RWPE2 (cell line): ENCODE measurements at regions not wholly inside any gene's neighbourhood (a gene's known extent, or its start where the extent isn't known, plus 50 kb on each side); places are given as distances from the start of the nearest gene placed in this dataset.
"Not testable (repeated sequence)": the region's sequence is repeated elsewhere in the genome, so short reads cannot be mapped to it uniquely, and the experiment has no call there.

Experiments used
- ATAC-seq: fragments of 200-7000 bp; cut with Tn5 transposase; 3 replicates; pipeline ENCODE4 v1.9.1; 2021; ENCODE audit warnings: low read depth
- DNase-seq: peaks from one replicate; pipeline ENCODE4 v3.0.0-alpha.2; 2020; ENCODE audit warnings: low spot score
- H3K27ac ChIP-seq: fragments of 450-650 bp; 2 replicates; pipeline ENCODE4 v1.5.1; 2017; ENCODE audit warnings: mild to moderate bottlenecking; ENCODE audit not compliant: poor library complexity, severe bottlenecking
- H3K27me3 ChIP-seq: fragments of 250-450 bp; sonication (Bioruptor Pico); 2 replicates; pipeline ENCODE4 v1.5.1; 2021; ENCODE audit warnings: mild to moderate bottlenecking, moderate library complexity; ENCODE audit not compliant: insufficient read depth, poor library complexity, severe bottlenecking
- H3K36me3 ChIP-seq: fragments of 250-450 bp; sonication (Bioruptor Pico); 2 replicates; pipeline ENCODE4 v1.5.1; 2020; ENCODE audit warnings: low read depth, mild to moderate bottlenecking, moderate library complexity
- H3K4me1 ChIP-seq: fragments of 250-450 bp; sonication (Bioruptor Pico); 2 replicates; pipeline ENCODE4 v1.5.1; 2021; ENCODE audit warnings: mild to moderate bottlenecking, moderate library complexity; ENCODE audit not compliant: insufficient read depth, poor library complexity, severe bottlenecking
- H3K4me3 ChIP-seq: fragments of 250-450 bp; sonication (Bioruptor Pico); 2 replicates; pipeline ENCODE4 v1.5.1; 2021; ENCODE audit warnings: mild to moderate bottlenecking, moderate library complexity; ENCODE audit not compliant: severe bottlenecking
- H3K9me3 ChIP-seq: fragments of 250-450 bp; sonication (Bioruptor Pico); 2 replicates; pipeline ENCODE4 v1.5.1; 2021; ENCODE audit warnings: mild to moderate bottlenecking, moderate library complexity; ENCODE audit not compliant: severe bottlenecking
- TF ChIP-seq, protein P1 (sequence below): fragments of 450-650 bp; IDR thresholded peaks from one replicate; pipeline ENCODE4 v1.5.1; 2017; ENCODE audit warnings: mild to moderate bottlenecking, moderate library complexity; ENCODE audit not compliant: poor library complexity, severe bottlenecking

DNA sequence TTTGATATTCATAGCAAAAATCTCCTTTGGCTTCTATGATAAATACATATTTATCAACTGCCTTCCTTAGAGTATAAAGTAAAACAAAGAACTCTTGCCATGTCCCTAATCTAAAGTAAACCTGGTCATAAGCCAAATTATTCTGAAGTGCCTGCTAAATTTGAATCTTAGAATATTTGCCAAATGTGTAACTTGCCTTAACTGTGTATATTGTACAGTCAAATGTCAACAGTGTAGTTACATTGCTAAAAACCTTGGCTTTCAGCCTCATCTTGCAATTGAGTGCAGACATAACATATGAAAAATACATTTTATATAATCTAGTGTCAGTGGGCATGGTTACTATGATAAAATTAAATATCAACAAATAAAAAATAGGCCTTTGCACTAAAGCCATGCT lies 583.4 kb upstream of the ADAMTS5 start:
- ATAC-seq = no peak
- DNase-seq = no peak

DNA sequence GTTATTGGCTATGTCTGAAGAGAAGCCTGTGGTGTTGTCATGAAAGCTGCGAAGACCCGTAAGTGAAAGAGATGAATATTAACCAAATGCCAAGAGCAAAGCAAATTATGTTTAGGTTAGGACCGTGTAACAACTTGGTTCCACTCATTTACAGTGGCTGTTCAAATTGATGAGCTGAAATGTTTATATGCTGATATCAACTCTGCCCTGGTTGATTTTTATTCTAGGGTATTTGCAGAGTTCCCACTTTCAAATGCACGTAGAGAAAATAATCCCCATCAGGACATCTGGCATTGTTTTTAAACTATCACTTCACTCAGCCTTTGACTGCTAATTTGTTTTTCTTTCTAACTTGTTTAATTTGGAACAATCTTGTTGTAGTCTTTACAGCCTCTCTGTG lies 581.6 kb upstream of the ADAMTS5 start:
- ATAC-seq (no peak), DNase-seq (no peak)
- TF ChIP-seq, protein P1, sequence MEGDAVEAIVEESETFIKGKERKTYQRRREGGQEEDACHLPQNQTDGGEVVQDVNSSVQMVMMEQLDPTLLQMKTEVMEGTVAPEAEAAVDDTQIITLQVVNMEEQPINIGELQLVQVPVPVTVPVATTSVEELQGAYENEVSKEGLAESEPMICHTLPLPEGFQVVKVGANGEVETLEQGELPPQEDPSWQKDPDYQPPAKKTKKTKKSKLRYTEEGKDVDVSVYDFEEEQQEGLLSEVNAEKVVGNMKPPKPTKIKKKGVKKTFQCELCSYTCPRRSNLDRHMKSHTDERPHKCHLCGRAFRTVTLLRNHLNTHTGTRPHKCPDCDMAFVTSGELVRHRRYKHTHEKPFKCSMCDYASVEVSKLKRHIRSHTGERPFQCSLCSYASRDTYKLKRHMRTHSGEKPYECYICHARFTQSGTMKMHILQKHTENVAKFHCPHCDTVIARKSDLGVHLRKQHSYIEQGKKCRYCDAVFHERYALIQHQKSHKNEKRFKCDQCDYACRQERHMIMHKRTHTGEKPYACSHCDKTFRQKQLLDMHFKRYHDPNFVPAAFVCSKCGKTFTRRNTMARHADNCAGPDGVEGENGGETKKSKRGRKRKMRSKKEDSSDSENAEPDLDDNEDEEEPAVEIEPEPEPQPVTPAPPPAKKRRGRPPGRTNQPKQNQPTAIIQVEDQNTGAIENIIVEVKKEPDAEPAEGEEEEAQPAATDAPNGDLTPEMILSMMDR = no peak
- no peak overlapping the region for H3K27ac ChIP-seq
- H3K27me3 ChIP-seq = no peaks in the 10 kb centered on the region
- H3K4me3 ChIP-seq = no peak overlapping the region
- no peaks in the 10 kb centered on the region for H3K4me1 ChIP-seq
- H3K36me3 ChIP-seq = no peaks in the 10 kb centered on the region
- H3K9me3 ChIP-seq = no peaks in the 10 kb centered on the region

More for the DNA sequence above, 583.4 kb upstream of the ADAMTS5 start:
- H3K27ac ChIP-seq = no peak overlapping the region
- TF ChIP-seq, protein P1 = no peak
- no peaks in the 10 kb centered on the region for H3K27me3 ChIP-seq
- no peaks in the 10 kb centered on the region for H3K36me3 ChIP-seq
- no peaks in the 10 kb centered on the region for H3K9me3 ChIP-seq
- H3K4me3 ChIP-seq = no peak overlapping the region
- no peaks in the 10 kb centered on the region for H3K4me1 ChIP-seq

DNA sequence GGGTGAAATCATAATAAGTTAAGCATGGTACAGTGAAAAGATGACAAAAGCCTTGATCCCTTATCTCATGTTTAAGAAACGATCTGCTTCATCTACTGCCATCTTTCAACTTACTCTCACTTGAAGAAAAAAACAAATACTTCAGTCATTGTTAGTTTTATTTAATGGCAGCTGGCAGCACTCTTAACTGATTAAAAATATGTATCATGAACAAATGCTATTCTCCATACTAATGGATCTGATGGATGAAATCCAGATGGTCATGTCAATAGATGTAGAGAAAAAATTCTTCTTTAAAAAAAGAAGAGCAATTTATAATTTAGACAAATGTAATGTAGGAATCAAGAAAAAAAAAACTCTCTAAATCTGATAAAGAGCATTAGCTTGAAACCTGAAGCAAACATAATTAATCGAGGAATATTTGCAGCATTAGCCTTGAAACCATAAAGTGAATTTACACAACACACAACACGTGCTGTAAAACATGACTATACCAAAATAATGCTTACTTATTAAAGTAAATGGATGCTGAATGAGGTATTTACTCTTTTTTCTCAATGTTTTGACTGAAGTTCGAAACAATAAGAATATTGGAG lies 579.0 kb upstream of the ADAMTS5 start:
- DNase-seq (no peak), ATAC-seq (no peak)
- Histone ChIP-seq H3K4me3 (no peak overlapping the region), H3K9me3 (no peaks in the 10 kb centered on the region), H3K27me3 (no peaks in the 10 kb centered on the region), H3K4me1 (no peaks in the 10 kb centered on the region), H3K27ac (no peak overlapping the region), H3K36me3 (no peaks in the 10 kb centered on the region)
- TF ChIP-seq, protein P1 = no peak

DNA sequence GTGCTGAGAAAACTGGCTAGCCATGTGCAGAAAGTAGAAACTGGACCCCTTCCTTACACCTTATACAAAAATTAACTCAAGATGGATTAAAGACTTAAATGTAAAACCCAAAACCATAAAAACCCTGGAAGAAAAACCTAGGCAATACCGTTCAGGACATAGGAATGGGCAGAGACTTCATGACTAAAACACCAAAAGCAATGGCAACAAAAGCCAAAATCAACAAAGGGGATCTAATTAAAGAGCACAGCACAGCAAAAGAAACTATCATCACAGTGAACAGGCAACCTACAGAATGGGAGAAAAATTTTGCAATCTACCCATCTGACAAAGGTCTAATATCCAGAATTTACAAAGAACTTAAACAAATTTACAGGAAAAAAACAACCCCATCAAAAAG lies 575.2 kb upstream of the ADAMTS5 start:
- not testable (repeated sequence) for ATAC-seq, H3K9me3 ChIP-seq, DNase-seq

DNA sequence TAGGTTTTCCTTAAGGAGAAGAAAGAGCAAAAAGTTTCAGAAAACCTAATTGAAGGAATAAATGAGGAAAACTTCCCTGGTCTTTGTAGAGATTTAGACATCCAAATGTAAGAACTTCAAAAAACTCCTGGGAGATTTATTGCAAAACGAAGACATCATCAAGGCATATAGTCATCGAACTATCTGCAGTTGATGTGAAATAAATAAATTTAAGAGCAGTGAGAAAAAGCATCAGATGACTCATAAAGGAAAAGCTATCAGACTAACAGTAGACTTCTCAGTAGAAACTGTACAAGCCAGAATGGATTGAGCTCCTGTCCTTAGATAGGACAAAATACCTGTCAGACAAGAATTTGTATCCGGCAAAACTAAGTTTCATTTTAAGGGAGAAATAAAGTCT lies 569.4 kb upstream of the ADAMTS5 start:
- no peak for ATAC-seq
- Histone ChIP-seq H3K4me1 (peaks cover 5% of the 10 kb centered on the region), H3K36me3 (no peaks in the 10 kb centered on the region), H3K27me3 (no peaks in the 10 kb centered on the region), H3K4me3 (no peak overlapping the region), H3K9me3 (no peaks in the 10 kb centered on the region), H3K27ac (no peak overlapping the region)
- no peak for DNase-seq
- TF ChIP-seq, protein P1 = no peak

More for the DNA sequence above, 575.2 kb upstream of the ADAMTS5 start:
- not testable (repeated sequence) for H3K4me1 ChIP-seq, H3K36me3 ChIP-seq, H3K4me3 ChIP-seq, H3K27ac ChIP-seq, H3K27me3 ChIP-seq
